ENCODE measurements at regions not wholly inside any gene's neighbourhood (a gene's known extent, or its start where the extent isn't known, plus 50 kb on each side); places are given as distances from the start of the nearest gene placed in this dataset.

GRCh38 chr18:39223283-39223682 lies 1657.7 kb upstream of the CELF4 start:
- H3K36me3 ChIP-seq (ENCODE audit: insufficient read depth, low read length): no peaks in the 10 kb centered on the region
- no peaks in the 10 kb centered on the region for H3K27me3 ChIP-seq (ENCODE audit: insufficient read depth, low read length)
- Mint-ChIP-seq H3K4me3 (ENCODE audit: unreplicated experiment) (no peak overlapping the region), H3K36me3 (ENCODE audit: low read depth, unreplicated experiment) (no peaks in the 10 kb centered on the region), H3K4me1 (ENCODE audit: low read depth, unreplicated experiment) (peaks cover 18% of the 10 kb centered on the region), H3K9me3 (ENCODE audit: unreplicated experiment) (no peaks in the 10 kb centered on the region), H3K27ac (ENCODE audit: unreplicated experiment) (no peak overlapping the region), H3K27me3 (ENCODE audit: low read depth, unreplicated experiment) (no peaks in the 10 kb centered on the region)
- no peak for FAIRE-seq
- no peaks in the 10 kb centered on the region for H4K20me1 ChIP-seq (ENCODE audit: insufficient read depth, low read length)
- no peak overlapping the region for H3K9ac ChIP-seq (ENCODE audit: low read length)
- no peaks in the 10 kb centered on the region for H3K9me3 ChIP-seq (ENCODE audit: insufficient read depth, low read depth, low read length)
- no peak overlapping the region for H2AFZ ChIP-seq (ENCODE audit: low read depth, low read length)
- H3K4me2 ChIP-seq (ENCODE audit: low read length): no peak overlapping the region
- H3K27ac ChIP-seq (ENCODE audit: low read depth, low read length): no peak overlapping the region
- H3K4me1 ChIP-seq (ENCODE audit: insufficient read depth, low read length): no peaks in the 10 kb centered on the region
- DNase-seq (ENCODE audit: low read depth): no peak
- no peak overlapping the region for H3K4me3 ChIP-seq (ENCODE audit: insufficient read depth, low read depth, low read length)
- H3K79me2 ChIP-seq (ENCODE audit: insufficient read depth, low read length): no peaks in the 10 kb centered on the region
- no peak for TF ChIP-seq EZH2 (IDR thresholded peaks at IDR 0.05; ENCODE audit: insufficient read depth, low read length)
- TF ChIP-seq, protein P1, sequence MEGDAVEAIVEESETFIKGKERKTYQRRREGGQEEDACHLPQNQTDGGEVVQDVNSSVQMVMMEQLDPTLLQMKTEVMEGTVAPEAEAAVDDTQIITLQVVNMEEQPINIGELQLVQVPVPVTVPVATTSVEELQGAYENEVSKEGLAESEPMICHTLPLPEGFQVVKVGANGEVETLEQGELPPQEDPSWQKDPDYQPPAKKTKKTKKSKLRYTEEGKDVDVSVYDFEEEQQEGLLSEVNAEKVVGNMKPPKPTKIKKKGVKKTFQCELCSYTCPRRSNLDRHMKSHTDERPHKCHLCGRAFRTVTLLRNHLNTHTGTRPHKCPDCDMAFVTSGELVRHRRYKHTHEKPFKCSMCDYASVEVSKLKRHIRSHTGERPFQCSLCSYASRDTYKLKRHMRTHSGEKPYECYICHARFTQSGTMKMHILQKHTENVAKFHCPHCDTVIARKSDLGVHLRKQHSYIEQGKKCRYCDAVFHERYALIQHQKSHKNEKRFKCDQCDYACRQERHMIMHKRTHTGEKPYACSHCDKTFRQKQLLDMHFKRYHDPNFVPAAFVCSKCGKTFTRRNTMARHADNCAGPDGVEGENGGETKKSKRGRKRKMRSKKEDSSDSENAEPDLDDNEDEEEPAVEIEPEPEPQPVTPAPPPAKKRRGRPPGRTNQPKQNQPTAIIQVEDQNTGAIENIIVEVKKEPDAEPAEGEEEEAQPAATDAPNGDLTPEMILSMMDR (IDR thresholded peaks at IDR 0.05; ENCODE audit: insufficient read depth, low read depth, low read length): no peak

GRCh38 chr18:39215920-39216319 lies 1650.3 kb upstream of the CELF4 start:
- H3K4me2 ChIP-seq (ENCODE audit: low read length): no peak overlapping the region
- no peak overlapping the region for H3K27ac Mint-ChIP-seq (ENCODE audit: unreplicated experiment)
- H3K4me3 Mint-ChIP-seq (ENCODE audit: unreplicated experiment): no peak overlapping the region
- H3K9me3 ChIP-seq (ENCODE audit: insufficient read depth, low read depth, low read length): no peaks in the 10 kb centered on the region
- DNase-seq (ENCODE audit: low read depth) (no peak), FAIRE-seq (no peak)
- peaks cover 3% of the 10 kb centered on the region for H3K9me3 Mint-ChIP-seq (ENCODE audit: unreplicated experiment)
- no peak overlapping the region for H2AFZ ChIP-seq (ENCODE audit: low read depth, low read length)
- H4K20me1 ChIP-seq (ENCODE audit: insufficient read depth, low read length): no peaks in the 10 kb centered on the region
- H3K27me3 ChIP-seq (ENCODE audit: insufficient read depth, low read length): no peaks in the 10 kb centered on the region
- H3K27me3 Mint-ChIP-seq (ENCODE audit: low read depth, unreplicated experiment): no peaks in the 10 kb centered on the region
- no peaks in the 10 kb centered on the region for H3K79me2 ChIP-seq (ENCODE audit: insufficient read depth, low read length)
- H3K36me3 ChIP-seq (ENCODE audit: insufficient read depth, low read length): no peaks in the 10 kb centered on the region
- no peak overlapping the region for H3K27ac ChIP-seq (ENCODE audit: low read depth, low read length)
- H3K9ac ChIP-seq (ENCODE audit: low read length): no peak overlapping the region
- H3K4me3 ChIP-seq (ENCODE audit: insufficient read depth, low read depth, low read length): no peak overlapping the region
- TF ChIP-seq, protein P1 (IDR thresholded peaks at IDR 0.05; ENCODE audit: insufficient read depth, low read depth, low read length): no peak
- TF ChIP-seq EZH2 (IDR thresholded peaks at IDR 0.05; ENCODE audit: insufficient read depth, low read length): no peak
- H3K4me1 ChIP-seq (ENCODE audit: insufficient read depth, low read length): no peaks in the 10 kb centered on the region
- no peaks in the 10 kb centered on the region for H3K4me1 Mint-ChIP-seq (ENCODE audit: low read depth, unreplicated experiment)
- no peaks in the 10 kb centered on the region for H3K36me3 Mint-ChIP-seq (ENCODE audit: low read depth, unreplicated experiment)

- no peak overlapping the region for H3K9ac ChIP-seq (ENCODE audit: low read length)
- FAIRE-seq (no peak), DNase-seq (ENCODE audit: low read depth) (no peak)
- no peak overlapping the region for H2AFZ ChIP-seq (ENCODE audit: low read depth, low read length)
- no peak overlapping the region for H3K4me2 ChIP-seq (ENCODE audit: low read length)
- H4K20me1 ChIP-seq (ENCODE audit: insufficient read depth, low read length): no peaks in the 10 kb centered on the region
- no peaks in the 10 kb centered on the region for H3K27me3 ChIP-seq (ENCODE audit: insufficient read depth, low read length)
- no peaks in the 10 kb centered on the region for H3K4me1 ChIP-seq (ENCODE audit: insufficient read depth, low read length)
- H3K4me3 Mint-ChIP-seq (ENCODE audit: unreplicated experiment): no peak overlapping the region
- H3K9me3 Mint-ChIP-seq (ENCODE audit: unreplicated experiment): peaks cover 3% of the 10 kb centered on the region
- H3K36me3 ChIP-seq (ENCODE audit: insufficient read depth, low read length): no peaks in the 10 kb centered on the region
- H3K27me3 Mint-ChIP-seq (ENCODE audit: low read depth, unreplicated experiment): no peaks in the 10 kb centered on the region
- no peaks in the 10 kb centered on the region for H3K36me3 Mint-ChIP-seq (ENCODE audit: low read depth, unreplicated experiment)
- no peaks in the 10 kb centered on the region for H3K9me3 ChIP-seq (ENCODE audit: insufficient read depth, low read depth, low read length)
- no peak overlapping the region for H3K27ac Mint-ChIP-seq (ENCODE audit: unreplicated experiment)
- H3K79me2 ChIP-seq (ENCODE audit: insufficient read depth, low read length): no peaks in the 10 kb centered on the region
- H3K4me1 Mint-ChIP-seq (ENCODE audit: low read depth, unreplicated experiment): no peaks in the 10 kb centered on the region
- TF ChIP-seq, protein P1 (IDR thresholded peaks at IDR 0.05; ENCODE audit: insufficient read depth, low read depth, low read length): no peak
- no peak for TF ChIP-seq EZH2 (IDR thresholded peaks at IDR 0.05; ENCODE audit: insufficient read depth, low read length)
- H3K4me3 ChIP-seq (ENCODE audit: insufficient read depth, low read depth, low read length): no peak overlapping the region
- no peak overlapping the region for H3K27ac ChIP-seq (ENCODE audit: low read depth, low read length)
Measured at GRCh38 chr18:39211461-39211860, 1645.9 kb upstream of the CELF4 start.
